NCI-H187 (cell line): ENCODE measurements at regions not wholly inside any gene's neighbourhood (a gene's known extent, or its start where the extent isn't known, plus 50 kb on each side); places are given as distances from the start of the nearest gene placed in this dataset.
"Not testable (repeated sequence)": the region's sequence is repeated elsewhere in the genome, so short reads cannot be mapped to it uniquely, and the experiment has no call there.

Experiments used
- DNase-seq, 2 experiments: peaks; one replicate each; lab custom pipeline; 2025; lab: John Stamatoyannopoulos, UW

DNA sequence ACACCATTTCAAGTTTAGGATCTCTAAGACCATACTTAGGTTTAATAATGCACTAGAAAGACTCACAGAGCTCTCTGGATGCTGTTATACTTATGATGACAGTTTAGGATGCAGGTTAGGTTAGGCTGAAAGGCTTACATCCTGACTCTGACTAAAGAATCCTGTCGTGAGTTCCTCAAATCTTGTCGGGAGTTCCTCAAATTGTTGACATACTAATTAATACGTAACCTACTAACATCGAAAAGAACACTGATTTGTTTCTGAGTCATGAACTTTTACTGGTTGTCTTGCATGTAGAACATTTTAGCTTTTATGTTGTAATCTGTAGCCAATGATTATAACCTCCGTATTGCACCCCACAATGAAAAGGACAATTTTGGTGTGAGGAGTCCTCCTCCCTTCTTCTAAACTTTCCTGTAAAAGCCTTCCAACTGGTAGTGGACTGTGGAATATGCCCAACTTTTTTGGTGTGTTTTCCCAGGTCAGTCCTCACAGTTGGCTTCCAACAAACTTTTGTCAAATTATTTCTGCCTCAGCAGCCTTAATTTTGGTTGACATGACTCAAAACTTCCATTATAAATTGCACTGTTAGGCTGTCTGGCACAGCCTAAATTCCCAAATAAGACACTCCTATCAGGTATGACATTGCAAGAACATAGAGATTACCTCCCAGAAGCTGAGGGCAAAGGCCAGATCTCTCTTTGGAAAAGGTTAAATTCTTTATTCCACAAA, 107.9 kb upstream of the PALMD start:
- no peak for DNase-seq

DNA sequence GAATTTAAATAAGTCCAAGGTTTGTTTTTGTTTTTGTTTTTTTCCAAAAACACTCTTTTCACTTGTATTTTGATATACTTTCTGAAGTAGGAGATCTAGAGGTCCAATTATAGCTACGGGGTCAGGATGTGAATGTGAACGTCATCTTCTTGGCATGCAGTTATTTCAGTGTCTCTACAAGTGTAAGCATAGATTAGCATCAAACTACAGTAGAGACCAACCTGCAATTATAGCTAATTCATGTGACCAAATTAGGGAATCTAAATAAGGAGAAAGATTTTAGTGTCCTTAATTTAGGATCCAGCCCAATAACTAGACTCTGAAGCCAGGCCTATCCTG, 107.3 kb upstream of the PALMD start:
- no peak for DNase-seq

DNA sequence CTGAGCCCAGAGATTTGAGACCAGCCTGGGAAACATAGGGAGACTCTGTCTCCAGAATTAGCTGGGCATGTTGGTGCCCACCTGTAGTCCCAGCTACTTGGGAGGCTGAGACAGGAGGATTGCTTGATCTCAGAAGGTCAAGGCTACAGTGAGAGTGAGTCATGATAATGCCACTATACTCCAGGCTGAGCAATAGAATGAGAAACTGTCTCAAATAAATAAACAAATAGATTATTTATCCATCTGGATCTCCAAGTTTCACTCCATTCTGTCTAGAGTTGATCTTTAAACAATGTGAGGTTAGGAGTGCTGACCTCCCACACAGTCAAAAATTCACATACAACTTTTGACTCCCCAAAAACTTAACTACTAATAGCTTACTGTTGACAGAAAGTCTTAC, 106.8 kb upstream of the PALMD start:
- no peak for DNase-seq

DNA sequence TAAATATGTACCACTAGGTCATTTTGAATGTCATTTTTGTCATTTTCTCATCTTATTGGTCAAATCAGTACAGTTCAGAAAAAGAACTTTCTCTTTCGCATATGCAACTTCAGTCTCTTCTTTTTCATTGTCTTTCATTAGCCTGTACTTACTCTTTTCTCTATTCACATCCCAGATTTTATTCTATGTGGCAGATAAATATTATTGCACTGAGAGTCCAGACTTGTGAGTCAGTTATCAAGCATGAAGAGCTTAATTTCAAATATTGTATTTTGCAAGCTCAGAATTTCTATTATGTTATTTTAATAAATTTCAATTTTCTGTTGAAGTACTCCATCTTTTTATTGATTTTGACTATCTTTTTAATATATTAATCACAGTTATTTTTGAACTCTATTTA, 105.2 kb upstream of the PALMD start:
- DNase-seq = no peak

DNA sequence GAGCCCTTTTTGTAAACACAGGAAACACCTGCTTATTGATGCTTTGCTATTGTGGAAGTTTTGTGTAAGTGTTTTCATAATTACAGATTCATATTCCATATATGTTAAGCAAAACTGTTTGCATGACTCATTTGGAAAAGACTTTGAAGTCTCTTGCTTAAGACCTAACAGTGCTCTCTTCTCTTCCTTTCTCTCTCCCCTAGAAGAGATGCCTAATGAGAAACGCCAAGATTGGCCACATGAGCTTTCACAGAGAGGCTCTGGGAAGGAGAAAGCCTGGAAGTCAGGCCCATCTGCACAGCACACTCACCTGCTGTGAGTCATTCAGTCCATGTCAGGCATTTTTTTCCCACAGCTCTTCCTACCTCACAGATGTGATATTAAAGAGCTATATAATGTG, 101.6 kb upstream of the PALMD start:
- no peak for DNase-seq

DNA sequence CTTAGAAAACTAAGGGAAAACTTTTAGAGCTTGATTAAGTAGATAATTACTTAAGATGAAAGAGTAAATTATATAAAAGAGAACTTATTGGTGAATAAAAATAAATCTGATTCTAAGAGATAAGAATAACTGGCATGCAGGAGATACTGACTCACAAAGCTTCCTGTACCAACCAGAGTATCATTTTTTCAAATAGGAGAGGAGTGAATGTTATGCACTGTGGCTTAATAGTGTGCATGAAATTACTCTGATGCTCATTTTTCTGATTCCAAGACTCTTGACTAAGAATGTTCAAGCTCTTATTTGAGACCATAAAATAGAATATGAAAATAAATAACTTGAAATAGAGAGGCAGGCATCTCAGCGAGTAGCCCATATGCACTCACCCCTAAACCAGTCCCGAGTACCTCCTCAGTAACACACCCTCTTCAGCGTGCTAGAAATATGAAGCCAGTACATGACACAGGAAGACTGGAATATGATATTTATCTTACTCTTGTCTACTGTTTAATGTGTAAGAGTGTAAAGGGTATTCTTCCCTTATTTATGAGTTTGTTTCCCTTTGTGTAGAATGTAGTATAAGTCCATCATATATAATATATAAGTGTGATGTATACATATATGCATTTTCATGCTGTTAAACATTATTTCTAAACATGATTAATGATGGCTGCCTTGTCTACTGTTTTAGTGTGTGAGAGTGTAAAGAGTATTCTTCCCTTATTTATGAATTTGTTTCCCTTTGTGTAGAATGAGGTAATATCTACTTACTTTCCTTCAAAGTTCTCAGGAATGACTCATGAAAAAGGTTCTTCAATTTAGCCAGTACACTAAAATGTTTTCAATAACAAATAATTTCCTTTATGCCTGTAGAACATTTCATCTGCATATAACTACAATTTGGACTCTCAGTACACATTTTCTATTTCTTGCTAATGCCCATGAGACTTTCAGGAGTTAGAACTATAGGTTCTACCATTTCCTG, 99.2 kb upstream of the PALMD start:
- no peak for DNase-seq

DNA sequence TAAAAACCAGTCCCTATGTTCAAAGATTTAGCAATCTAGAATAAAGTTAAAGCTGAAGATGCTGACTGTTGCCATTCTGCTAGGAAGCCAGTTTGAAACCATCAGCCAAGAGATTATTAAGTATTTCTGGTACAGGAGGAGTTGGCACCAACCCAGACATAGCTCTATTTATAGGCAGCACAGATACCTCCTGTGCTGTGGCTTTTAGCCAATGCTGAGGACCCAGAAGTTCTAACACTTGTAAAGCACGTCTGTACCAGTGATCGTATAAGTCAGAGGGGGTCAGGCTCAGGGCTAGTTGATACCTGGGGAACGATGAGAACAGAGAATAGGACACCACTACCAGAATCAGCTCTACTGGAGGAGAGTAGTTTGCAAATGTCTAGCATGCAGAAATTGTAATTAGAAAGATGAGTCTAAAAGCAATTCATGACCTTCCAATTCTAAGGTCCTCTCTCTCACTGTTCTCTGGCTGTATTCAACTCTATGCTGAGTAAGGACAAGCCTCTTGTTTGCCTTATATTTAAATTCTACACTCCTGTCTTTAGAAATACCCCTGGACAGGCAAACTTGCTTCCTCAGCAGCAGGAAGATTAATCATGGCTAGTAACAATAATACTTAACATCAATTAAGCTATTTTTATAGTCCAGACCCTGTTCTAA, 96.8 kb upstream of the PALMD start:
- DNase-seq = no peak

DNA sequence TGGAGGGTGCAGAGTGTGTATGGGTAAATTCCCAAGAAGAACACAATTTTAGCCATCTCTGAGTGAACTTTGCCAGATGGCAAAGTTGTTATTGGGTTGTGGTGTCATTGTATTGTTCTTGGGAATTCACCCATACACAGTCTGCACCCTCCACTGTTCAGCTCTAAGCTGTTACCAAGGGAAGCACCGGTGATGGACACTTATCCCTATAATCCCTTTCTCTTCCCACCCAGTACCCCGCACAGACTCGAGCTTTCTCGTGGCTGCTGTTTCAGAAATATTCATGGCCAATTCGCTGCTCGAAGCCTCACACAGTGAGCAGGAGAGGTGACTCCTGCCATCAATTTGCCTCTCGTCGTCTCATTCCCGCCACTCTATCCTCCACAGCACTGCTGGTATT, 95.7 kb upstream of the PALMD start:
- no peak for DNase-seq

DNA sequence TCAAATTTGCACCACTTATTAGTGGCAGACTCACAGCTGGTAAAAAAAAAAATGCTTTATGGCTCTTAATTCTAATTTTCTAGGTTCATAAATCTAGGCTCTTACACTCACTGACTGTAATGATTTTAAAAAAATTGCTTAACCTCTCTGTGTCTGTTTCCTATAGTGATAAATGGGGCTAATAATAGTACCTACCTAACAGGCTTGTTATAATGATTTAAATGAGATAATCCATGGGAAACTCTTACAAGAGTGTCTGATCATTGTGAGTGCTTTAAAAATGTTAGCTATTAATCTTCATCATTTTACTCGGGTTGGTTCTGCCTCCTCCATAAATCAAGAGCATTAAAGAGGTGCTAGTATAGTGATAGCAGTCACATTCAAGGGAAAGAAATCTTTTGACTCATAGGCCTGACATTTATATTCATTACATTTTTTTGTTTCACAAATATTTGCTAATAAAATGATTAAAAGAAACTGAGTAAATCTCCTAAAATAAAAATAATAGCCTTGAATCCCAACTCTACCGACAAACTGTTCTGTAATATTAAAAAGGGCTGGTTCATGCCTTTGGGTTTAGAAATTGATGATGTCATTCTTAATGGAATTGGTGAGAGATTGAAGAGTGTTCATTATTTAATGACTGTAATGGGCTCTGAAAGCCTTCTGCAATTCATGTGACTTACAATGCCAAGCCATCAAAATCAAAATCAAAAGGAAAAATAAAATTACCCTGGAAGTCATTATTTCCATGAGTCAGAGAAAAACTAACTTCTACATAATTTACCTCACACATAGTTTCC, 93.9 kb upstream of the PALMD start:
- no peak for DNase-seq

DNA sequence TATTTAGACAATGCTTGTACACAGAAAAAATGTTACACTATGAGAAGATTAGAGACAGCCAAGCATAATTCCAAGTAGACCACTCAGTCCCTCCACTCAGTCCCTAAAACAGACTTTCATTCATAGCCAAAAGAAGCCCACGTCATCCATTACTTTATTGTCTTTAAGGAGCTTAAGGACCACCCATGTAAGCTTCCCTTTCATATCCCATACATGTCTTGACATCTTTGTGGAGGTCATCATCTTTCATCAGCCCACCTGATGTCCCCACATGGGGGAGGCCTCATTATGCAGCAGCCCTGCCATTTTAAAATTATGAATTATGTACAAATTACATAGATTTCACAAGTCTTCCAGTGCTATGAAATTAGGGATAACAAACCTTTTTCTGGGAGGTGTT, 92.6 kb upstream of the PALMD start:
- no peak for DNase-seq

DNA sequence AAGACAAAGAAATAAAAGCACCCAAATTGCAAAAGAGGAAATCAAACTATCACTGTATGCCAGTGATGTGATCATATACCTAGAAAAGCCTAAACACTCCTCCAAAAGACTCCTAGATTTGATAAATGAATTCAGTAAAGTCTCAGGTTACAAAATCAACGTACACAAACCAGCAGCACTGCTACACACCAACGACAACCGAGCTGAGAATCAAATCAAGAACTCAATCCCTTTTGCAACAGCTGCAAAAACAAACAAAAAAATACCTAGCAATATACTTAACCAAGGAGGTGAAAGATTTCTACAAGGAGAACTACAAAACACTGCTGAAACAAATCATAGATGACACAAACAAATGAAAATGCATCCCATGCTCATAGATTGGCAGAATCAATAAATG, 92.1 kb upstream of the PALMD start:
- DNase-seq = not testable (repeated sequence)

DNA sequence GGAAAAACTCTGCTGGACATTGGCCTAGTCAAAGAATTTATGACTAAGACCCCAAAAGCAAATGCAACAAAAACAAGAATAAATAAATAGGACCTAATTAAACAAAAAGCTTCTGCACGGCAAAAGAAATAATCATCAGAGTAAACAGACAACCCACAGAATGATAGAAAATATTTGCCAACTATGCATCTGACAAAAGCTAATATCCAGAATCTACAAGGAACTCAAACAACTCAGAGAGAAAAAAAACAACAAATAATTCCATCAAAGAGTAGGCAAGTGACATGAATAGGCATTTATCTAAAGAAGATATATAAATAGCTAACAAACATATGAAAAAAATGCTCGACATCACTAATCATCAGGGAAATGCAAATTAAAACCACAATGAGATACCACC, 91.2 kb upstream of the PALMD start:
- no peak for DNase-seq

DNA sequence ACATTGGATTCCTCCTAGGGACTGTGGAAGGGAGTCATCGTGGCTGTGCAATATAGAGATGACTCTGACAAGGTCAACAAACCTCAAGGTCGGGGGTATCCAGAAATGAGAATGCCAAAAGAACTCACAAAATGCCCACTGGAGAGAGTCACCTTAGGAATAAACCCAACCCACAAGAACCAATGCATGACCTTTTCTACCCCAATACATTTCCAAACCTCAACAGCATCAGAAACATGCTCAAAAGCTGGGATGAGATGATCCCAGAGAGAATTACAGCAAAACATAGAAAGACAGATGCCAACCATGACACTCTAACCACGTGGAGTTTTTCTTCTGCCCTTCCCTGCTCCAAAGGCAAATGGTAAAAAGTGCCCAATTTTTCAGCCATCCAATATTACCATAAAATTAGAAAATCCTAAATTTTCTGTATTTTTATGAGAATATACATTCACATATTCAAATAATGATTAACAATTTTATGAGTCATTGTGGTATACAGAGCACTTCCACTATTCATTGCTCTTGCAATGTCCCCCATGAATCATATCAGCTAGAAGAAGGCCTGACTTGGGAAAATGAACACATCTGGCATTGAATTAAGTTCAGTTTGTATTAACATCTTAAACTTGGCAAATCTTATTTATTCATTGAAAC, 88.2 kb upstream of the PALMD start:
- DNase-seq = no peak

DNA sequence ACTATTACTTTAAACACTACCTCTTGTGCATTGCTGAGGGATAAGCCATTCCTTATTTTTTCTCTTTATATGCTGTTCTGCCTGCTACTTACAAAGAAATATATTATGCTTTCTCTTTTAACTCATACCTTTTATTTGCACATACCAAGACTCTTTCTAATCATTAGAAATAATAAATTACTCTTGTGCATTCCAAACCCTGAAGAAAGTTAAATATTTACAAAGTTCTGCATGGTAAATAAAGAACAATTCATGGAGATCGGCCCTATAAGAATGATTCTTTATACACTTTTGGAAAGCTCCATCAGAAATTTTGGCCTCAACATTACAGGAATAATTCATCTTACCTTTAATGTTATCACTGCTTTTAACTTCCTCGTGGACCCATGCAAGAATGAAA, 86.7 kb upstream of the PALMD start:
- DNase-seq = no peak

DNA sequence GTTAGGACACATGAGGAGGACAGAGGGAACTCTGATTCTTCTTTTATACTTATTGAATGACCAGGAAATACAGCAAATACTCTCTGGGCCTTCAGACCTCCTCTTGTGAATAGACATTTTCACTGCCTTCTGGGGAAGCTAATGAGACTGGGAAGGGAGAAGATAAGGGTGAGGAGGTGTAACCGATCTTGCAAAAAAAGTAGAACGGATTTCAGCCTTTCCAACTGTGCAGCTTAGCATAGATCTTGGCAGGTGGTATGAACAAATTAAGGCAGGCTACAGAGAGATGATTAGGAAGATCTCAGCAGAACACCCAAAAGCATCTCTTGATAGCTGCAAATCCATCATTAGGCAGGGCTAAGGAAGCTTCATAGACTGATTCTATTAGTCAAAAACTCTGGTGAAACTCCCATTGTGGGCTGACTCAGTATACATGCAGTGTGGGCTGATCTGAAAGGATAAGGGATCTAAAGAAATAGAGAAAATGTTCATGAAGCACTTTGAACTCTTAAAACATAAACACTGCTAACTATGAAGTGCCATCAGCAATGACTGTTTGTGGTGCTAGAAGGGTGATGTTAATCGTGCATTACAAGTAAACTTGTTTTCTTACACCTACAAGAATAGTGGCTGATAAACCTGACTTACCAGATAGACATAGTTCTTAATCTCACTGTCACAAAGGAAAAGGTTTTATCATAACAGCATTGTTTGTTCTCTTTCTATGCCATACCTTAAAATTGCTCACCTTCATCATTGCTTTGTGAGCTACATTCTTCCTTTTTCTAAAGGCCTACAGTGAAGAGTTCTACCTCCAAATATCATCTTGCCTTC, 85.5 kb upstream of the PALMD start:
- no peak for DNase-seq

DNA sequence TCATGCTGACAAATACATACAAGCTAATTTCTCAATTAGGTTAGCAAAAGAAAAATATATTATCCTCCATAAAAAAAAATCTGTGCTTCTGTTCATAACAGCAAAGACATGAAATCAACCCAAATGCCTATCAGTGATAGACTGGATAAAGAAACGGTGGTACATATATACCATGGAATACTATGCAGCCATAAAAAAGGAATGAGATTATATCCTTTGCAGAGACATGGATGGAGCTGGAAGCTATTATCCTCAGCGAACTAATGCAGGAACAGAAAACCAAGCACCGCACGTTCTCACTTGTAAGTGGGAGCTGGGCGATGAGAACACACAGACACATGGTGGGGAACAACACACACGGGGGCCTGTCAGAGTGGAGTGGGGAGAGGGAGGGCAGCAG, 84.0 kb upstream of the PALMD start:
- DNase-seq = no peak

DNA sequence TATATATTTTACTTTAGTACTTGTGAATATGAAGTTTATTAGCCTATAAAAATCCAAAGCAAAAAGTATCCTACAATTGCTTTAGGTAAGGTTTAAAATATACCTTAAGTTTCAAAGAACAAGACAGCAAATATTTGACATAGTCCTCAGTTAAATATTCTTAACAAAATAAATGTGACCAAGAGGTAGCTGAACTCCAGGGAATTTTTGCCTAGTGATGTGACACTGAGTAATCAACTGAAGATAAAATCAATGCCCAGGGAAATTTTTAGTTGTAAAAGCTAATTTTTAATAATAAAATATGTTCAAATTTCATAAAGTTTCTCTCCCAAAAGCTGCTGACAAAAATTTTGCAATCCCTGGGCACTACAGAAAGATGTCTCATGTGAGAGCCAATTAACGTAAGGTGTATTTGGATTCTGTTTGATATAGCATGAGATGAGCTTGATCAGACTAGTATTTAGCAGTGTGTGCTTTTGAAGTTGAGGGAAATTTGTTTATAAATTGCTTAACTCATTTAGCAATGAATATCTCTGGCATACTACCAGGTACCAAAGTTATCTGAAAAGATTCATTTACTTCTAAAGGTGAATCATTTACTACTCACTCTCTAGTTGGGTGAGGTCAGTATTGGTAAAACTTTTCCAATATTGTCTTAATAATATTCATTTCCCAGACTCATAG, 80.2 kb upstream of the PALMD start:
- no peak for DNase-seq

DNA sequence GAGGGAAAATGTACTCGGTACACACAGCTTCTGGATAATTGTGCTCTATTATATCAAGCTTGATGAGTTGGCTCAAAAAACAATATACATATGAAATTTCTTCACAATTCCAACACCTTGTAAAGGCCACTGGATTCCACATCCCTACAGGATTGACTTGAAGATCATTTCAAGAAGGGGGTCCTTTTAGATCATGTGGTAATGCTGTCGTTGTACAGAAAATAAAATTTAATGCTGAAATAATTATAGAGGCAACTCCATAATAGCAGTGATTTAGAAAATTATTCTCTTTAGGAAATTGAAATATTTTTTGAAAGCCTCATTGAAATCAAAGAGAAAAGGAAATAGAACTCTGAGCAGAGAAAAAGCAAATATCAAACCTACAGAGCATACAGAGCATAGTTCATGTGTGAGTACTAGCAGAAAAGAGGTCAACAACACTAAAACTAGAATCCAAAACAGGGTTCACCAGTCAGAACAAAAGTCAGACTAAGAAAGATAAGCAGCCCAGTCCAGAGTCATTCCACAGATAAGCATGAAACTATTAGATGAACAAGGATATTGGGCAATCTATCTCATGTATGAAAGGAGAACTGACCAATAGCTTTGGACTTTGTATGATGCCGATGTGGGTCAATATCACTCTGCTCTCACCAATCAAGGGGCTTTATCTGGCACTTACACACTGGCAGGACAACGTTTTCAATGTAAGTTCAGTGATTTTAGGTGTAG, 79.5 kb upstream of the PALMD start:
- DNase-seq = no peak

DNA sequence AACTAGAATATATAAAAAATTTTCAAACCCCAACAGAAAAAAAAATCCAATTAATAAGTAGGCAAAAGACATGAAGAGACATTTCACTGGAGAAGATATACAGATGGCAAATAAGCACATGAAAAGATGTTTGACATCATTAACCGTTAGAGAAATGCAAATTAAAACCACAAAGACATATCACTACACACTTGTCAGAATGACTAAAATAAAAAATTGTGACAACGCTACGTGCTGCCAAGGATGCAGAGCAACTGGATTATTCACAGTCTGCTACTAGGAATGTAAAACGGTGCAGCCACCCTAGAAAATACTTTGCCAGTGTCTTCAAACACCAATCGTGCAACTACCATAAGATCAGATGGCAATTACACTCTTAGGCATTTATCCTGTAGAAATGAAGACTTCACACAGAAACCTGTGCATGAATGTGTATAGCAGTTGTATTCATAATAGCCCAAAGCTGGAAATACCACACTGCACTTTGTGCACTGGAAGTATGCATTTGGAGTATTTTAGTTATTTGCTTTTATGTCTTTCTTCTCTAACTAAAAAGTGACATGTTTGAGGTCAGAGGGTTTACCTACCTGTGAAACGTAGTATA, 75.3 kb upstream of the PALMD start:
- DNase-seq = no peak
